PC-3 (cell line): ENCODE measurements at regions not wholly inside any gene's neighbourhood (a gene's known extent, or its start where the extent isn't known, plus 50 kb on each side); places are given as distances from the start of the nearest gene placed in this dataset.

ENCODE experiments used
- CTCF ChIP-seq: fragments of 300-600 bp; sonication (generic); conservative IDR thresholded peaks from 2 replicates; pipeline ENCODE4 v1.5.1; 2017; ENCODE audit warnings: antibody characterized with exemption, low read depth, mild to moderate bottlenecking, low read length
- EZH2 ChIP-seq: fragments of 300-600 bp; sonication (generic); IDR thresholded peaks from one replicate; pipeline ENCODE4 v1.6.1; 2017; ENCODE audit warnings: antibody characterized with exemption, mild to moderate bottlenecking, low read length; ENCODE audit not compliant: unreplicated experiment
- EZH2phosphoT487 ChIP-seq: fragments of 300-600 bp; sonication (generic); IDR thresholded peaks from 2 replicates; pipeline ENCODE4 v1.6.1; 2018; ENCODE audit warnings: mild to moderate bottlenecking, antibody characterized with exemption, low read length, borderline replicate concordance

- peak; percentile 36 for TF ChIP-seq CTCF
- TF ChIP-seq EZH2: no peak
- no peak for TF ChIP-seq EZH2phosphoT487
Measured at GRCh38 chr13:62626771-62627170, 1211.1 kb upstream of the PCDH20 start.
